GM19397 (cell line): ENCODE measurements at regions not wholly inside any gene's neighbourhood (a gene's known extent, or its start where the extent isn't known, plus 50 kb on each side); places are given as distances from the start of the nearest gene placed in this dataset.
"Not testable (repeated sequence)": the region's sequence is repeated elsewhere in the genome, so short reads cannot be mapped to it uniquely, and the experiment has no call there.

Source experiments
- ATAC-seq: cut with Tn5 transposase; IDR thresholded peaks from one replicate; pipeline ENCODE4 v1.9.1; 2021; ENCODE audit warnings: mild to moderate bottlenecking, moderate library complexity; ENCODE audit not compliant: unreplicated experiment

DNA sequence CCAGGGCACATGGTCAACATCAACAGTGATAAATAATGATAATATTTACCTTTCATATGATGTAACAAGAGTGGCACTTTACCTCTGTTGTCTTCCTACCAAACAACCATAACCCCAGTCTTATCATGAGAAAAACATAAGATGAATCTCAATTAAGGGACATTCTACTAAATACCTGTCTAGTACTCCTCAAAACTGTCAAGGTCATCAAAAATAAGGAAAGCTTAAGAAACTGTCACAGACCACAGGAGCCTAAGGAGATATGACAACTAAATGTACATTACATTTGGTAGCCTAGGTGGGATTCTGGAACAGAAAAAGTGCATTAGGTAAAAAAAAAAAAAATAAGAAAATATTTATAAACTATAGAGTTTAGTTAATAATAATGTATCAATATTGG lies 118.1 kb downstream of the CCDC34 start:
- ATAC-seq: no peak

DNA sequence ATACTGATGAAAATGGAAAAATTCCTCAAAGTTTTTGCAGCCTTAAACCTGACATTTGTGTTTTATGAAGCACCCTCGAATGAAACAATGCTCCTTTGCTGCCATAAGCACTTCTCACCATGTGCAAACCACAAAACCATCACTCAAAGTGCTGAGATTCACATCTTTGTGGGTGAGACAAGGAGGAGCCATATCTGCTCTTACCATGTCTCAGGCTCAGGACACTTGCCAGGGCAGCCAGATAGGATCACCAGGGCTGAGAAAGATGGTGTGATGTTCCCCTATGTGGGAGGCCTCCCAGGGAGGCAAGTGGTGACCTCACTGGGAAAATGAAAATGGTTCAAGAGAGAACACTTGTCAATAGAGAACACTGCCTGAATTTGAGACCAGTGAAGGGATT lies 120.4 kb downstream of the CCDC34 start:
- ATAC-seq: no peak

DNA sequence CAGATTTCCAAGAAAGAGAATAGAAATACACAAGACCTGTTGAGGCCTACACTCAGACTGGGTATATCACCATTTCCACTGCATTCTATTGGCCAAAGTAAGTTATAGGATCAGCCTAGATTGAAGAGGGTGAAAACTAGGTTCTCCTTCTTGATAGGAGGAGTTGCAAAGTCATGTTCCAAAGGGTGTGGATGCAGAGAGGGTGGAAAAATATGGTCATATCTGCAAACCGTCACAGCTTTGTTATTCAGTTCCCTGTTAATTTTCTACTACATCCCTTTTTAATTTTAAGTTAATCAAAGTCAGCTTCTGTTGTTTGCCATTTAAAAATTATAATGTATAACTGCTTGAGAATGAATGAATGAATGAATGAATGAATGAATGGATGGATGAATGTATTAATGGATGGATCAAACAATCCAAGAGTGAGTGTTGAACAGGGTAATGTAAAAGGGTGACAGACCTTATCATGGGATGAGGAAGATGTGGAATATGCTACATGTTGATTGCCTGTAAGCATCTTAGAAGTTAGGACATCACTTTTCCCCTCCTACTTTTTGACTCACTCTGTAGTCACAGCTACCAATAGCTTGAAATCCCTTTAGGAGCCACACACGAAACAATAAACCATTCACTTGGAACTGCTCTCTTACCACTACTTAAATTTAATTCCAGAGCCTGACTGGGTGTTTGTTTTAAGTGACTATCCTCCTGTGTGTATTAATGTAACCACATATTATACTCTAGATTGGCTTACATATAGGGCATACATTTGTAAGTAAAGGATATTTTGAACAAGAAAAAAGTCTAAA lies 121.5 kb downstream of the CCDC34 start:
- no peak for ATAC-seq

DNA sequence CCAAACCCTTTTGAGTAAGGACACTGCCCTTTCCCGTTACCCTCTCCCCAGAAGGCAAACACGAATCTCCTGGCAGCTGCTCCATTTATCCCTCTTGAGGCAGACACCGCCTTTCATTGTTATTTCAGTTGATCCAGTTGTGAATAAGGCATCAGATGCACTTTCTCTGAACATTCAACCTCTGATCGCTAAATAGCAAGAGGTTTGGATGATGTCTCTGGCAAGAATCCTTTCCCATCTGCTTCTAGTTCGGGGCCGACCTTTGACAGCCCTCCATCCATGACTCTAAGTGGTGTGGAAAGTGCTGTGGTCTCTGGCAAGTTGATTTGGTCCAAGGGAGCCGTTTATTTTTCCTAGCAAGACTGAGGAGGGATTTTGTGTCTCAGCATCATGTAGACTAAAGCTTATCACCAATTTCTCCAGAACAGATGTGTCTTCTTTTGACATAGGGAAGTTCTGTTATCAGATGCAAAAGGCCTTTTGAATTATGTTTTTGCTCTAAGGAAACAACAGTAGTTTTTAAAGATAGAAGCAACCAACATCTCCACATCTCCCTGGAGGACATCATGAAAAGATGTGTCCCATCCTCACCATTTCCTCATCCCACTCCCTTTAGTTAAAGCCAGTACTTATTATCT lies 123.6 kb downstream of the CCDC34 start:
- no peak for ATAC-seq

DNA sequence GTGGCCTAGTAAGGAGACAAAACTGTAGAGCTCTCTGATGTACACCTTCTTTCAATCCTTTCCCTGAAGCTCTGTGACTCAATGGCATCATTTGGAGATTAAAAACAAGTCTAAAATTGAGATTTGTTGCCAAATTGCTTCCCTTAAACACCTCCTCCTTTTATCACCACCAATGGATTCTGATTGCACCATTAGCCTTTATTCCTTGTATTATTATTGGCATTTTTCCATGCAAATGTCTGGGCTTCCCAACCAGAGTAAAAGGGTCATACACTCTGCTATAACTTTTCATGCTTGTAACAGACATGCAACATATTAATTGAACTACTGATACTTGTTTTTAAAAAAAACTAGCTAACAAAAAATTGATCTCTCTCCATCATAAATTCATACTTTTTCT lies 124.2 kb downstream of the CCDC34 start:
- no peak for ATAC-seq

DNA sequence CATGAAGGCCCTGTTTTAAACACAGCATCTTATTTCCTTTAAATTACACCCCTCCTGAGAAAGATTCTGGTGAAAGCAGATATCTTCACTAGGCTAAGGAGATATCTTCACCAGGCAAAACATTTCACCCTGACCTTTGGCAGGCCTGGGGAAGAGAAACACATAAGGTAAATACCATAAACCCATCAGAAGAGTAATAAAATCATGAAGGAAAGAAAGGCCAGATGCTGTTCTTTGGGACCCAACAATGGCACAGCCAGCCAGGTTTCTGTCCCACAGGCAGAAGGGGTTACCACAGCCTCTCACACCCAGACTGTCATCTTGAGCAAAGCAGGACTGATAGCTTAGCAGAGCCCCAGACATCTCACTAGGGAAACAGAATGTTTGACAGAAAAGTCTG lies 125.4 kb downstream of the CCDC34 start:
- no peak for ATAC-seq

DNA sequence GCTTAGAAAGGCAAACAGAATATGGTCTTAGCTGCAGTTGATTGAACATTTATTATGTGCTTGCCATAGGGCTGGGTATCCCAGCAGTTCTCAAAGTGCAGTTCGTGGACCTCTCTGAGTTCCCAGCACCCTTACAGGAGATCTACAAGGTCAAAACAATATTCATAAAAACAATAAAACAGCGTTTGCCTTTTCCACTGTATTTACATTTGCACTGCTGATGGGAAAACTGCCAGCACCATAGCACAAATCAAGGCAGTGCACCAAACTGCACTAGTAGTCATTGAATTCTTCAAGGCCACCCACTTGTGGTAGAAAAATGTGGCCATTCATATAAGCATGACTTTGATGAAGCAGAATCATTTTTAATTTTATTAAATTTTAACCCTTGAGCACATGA lies 128.1 kb downstream of the CCDC34 start:
- no peak for ATAC-seq

DNA sequence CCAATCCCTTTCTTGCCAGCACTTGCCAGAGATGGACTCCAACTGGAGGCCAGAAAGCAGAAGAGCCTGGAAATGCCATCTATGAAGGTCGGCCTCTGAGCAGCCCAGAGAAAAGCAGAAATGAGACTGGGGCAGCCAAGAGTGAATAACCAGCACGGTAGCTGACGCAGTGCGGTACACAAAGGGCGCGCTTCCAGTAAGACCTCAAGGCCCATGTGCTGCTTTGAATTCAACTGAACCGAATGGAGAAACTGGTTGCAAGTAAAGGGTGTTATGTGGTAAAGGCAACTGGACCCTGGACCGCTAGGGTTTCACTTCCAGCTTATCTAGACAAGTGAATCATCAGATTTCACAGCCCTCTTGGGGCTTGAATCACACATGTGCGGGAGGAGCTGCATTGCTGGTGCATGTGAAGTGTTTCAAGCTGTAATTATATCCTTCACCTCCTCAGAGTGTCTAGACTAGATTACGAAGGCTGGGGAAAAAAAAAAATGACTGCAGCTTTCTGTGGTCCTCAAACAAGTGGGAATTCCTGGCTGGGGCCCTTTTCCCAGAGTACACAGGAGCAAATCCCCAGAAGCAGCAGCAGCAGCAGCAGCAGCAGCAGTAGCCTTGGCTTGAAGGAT lies 128.9 kb downstream of the CCDC34 start:
- peak; percentile 95 for ATAC-seq

DNA sequence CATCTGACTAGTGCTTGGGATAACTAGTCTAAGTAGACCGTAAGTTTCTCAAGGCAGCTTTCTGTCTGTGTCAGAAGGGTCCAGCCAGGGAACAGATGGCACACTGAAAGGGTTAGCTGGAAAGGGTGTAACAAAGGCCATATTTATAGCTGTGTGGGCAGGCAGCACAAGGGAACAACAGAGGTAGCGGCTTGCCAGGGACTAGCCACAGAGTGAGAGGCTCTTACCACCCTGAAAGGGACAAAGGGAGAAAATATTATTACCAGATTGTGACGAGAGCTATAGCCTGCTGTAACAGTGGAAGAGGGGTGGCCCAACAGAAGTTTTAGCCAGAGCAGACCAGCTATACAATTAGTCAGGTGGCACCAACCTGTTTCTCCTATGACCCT lies 129.4 kb downstream of the CCDC34 start:
- ATAC-seq: peak; percentile 30

DNA sequence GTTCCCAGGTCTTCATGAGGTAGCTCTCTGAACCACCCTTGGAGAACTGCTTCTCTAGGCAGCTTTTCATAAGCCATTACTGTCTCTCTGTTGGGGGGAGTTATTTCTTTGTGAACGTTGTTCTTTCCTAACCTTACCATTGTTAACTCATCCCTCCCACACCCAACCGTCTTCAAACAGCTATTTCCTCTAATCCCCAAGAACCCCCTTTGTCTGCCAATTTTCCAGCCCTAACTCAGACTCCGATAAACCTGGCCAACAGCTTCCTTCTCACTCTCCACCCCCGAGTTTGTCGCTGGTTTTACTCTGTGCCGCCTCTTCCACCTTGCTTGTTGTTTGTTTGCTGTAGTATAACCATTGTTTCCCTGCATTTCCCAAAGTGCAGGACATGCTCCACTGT lies 131.5 kb downstream of the CCDC34 start:
- no peak for ATAC-seq

DNA sequence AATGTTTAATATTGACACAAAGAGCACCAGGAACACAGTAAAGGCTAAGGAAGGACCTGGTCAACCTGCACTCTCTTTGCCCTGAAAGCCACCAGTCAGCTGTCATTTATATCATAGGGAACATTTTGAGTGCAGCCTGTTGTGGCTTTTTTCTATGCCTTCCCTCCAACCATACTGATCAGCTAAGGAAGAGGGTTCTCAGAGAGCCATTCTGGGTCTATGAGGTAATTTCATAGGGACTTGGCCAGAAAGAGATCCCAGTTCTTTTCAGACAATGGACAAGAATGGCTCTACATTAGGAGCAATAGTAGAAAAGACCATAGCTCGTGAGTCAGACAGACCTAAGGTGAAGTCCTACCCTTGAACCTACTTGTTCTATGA lies 132.8 kb downstream of the CCDC34 start:
- no peak for ATAC-seq

DNA sequence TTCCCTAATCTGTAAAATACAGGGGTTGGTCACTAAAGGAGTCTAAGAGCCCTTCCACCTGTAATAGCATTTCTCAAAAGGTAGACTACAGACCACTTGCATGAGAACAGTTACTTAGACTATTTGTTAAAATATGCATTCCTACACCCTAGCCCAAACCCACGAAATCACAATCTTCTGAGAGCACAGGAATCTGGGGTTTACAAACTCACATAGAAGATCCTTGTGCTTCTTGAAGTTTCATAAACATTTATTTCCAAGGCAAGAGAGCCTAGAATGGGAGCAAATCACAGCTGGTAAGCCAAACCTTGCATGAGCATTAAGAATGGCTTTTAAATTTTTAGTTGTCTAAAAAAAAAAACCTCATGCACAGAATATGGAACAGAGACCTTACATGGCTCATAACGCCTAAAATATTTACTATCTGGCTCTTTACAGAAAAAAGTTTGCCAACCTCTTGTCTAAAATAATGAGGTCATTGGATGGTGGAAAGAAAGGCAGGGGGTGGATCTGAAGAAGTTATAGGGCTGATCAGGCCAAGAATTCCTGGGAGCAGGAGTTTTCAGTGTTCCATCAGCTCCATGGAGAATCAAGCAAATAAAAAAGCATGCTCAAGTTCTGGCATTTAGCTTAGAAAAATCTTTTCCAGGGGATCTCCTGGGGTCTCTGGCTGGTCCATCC lies 133.4 kb downstream of the CCDC34 start:
- no peak for ATAC-seq

DNA sequence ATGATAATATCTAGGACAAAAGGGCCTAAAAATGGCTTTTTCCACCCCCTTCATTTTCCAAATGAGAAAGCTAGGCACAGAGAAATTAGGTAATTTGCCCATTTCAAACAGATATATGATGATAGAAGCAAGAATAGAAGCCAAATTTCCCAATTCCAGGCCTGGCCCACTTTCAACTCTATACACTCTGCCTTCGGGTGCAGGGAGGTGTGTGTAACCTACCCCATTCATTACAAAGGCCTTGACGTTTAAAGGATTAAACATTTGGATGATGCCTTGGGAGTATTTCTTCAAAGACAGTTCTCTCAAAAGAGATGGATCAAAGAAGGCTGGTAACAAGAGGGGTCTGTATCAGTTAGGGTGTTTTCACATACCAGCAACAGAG lies 134.1 kb downstream of the CCDC34 start:
- no peak for ATAC-seq

DNA sequence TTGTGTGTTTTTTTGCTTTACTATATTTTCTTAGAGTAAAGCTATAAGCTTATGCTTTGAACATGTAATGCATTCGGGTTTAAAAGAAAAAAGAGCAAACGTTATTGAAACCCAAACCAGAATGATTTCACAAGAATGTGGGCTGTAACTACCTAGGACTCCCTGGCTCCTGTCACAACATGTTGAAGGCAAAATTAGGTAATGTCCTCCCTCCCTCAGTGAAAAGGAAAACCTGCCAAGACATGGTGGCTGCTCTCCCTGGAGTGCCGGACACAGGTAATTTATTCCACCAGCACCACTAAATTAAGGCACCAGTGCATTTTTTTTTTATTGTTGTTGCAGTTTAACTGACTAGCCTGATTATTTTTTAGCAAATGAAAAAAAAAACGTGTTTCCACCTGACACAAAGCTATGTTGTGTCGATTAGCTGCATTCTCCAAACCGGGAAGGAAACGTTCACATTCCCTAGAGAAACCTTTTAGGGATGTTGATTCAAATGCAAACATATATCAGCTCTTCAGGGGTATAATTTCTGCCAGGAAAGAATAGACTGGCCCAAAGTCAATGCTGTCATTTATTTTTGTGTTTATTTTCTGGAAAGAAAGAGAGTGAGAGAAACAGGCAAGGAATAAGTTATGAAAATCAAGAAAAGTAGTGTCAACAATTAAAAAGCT lies 134.6 kb downstream of the CCDC34 start:
- ATAC-seq: no peak

DNA sequence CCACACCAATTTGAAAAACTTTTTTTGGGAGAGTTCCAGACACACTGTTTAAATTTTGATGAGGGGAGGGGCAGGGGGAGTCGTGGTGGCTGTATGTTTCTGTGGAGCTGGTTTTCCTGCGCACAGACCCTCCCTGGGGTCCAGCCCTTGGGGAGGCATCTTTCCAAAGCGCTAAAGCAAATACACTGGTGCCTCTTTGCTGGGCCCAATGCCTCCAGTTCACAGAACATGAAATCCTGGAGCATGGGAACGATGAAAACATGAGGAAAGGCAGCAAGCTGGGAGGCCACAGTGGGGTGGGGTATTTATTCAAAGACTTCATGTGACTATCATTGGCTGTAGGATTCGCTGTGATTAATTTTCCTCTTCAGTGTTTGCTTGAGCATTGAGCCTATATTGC lies 135.3 kb downstream of the CCDC34 start:
- ATAC-seq: no peak

DNA sequence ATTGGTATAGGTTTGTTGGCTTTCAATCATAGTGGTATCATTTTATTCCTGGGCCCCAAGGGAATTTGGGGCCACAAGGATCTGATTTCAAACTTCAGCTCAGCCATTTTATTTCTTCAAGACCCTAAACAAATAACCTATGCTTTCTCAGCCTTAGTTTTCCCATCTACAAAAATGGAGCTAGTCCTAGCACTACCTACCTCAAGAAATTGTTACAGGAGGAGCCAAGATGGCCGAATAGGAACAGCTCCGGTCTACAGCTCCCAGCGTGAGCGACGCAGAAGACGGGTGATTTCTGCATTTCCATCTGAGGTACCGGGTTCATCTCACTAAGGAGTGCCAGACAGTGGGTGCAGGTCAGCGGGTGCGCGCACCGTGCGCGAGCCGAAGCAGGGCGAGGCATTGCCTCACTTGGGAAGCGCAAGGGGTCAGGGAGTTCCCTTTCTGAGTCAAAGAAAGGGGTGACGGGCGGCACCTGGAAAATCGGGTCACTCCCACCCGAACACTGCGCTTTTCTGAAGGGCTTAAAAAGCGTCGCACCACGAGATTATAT lies 143.5 kb downstream of the CCDC34 start:
- not testable (repeated sequence) for ATAC-seq

DNA sequence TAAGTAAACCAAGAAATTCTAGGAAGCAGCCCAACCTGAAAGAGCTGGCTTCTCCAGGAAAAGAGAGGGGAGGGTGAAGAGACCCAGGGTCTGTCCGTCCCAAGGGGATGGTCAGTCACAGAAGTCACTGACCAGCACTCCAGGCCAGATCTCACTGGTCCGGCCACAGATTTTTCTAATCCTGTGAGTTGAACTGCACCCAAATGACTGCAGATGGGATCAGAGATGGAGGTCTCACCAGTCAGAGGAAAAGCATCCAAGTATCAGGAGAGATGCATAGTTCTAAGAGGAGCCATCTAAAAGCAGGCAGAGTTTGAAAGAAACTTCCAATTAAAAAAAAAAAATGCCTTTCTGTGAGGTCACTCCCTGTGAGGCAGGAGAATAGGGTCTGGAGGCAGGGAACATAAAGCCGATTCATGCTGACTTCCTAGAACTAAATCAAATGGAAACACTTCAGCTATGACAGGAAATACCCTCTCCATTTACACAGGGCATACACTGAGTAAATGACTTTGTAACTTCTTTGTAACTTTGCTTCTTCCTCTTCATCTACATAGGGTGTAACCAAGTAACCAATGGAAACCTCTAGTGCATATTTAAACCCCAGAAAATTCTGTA lies 144.5 kb downstream of the CCDC34 start:
- ATAC-seq: no peak

DNA sequence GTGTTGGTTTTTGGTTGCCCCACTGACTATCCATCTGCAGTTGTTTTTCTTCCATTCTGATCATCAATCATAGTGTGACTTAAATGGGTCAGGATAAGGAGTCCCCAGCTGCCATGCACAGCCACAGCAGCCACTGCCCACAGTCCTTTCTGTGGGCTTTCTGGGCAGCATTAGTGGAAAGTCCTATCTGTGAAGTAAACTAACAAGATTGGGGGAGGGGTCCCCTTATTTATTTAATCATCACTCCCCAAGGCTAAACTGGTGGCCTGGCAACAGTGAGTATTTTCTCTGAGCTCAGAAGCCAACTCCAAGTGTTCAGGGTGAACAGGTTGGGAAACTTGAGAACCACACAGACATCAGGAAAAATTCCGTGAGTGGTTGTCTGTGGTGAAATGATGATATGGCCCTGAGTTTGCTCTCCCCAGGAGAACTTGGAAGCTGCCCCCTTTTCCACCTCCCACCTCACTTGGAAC lies 145.0 kb downstream of the CCDC34 start:
- ATAC-seq: no peak

DNA sequence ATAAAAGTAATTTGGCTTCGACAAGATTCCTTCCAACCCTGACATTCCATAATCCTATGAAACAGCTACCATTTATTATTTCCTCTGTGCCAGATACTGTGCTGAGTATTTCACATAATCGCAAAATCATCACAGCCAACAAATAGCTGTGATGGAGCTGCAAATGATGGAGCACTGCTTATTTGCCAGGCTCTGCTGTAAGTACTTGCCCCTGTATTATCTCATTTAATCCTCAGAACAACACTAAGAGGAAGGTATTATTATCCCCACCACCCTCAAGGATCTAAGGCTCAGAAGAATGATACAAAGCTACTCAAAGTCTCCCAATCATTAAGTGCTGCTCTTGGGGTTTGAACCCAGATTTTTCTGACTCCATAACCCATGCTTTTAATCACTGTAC lies 145.5 kb downstream of the CCDC34 start:
- no peak for ATAC-seq
